ENCODE measurements at regions not wholly inside any gene's neighbourhood (a gene's known extent, or its start where the extent isn't known, plus 50 kb on each side); places are given as distances from the start of the nearest gene placed in this dataset.

DNA sequence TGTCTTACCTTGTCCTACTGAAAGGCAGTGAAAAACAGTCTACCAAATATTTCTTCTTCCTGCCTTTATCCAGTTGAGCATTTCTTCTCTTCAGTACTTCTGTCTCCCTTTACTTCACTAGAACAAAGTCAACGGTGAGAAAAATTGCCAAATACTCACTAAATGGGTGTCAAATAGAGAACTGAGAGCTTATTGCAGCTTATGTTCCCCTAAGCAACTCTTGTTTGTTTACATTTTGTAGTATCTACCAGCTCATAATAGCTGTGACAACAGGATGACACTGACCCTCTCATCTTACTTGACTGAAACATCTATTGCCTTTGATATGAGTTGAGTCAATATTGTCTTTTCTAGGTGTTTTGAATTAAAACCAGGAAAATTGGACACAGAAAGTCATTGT is 327.9 kb upstream of the SORCS1 start:
- Histone ChIP-seq H3K9me3 (ENCODE audit: low read depth) (no peaks in the 10 kb centered on the region), H3K4me3 (no peak overlapping the region), H3K4me1 (ENCODE audit: low read depth) (no peaks in the 10 kb centered on the region), H3K36me3 (no peaks in the 10 kb centered on the region), H3K27me3 (no peaks in the 10 kb centered on the region), H3K27ac (no peak overlapping the region)
- no peak for TF ChIP-seq CTCF (IDR thresholded peaks at IDR 0.05; ENCODE audit: low read depth, low read length)
- DNase-seq (ENCODE audit: low read depth in 1 of 2, low spot score in 1 of 2) = no peak

- no peaks in the 10 kb centered on the region for H3K9me3 ChIP-seq (ENCODE audit: low read depth)
- H3K27ac ChIP-seq = no peak overlapping the region
- H3K27me3 ChIP-seq = no peaks in the 10 kb centered on the region
- H3K36me3 ChIP-seq = no peaks in the 10 kb centered on the region
- no peak for TF ChIP-seq CTCF (IDR thresholded peaks at IDR 0.05; ENCODE audit: low read depth, low read length)
- no peak for DNase-seq (ENCODE audit: low read depth in 1 of 2, low spot score in 1 of 2)
- no peaks in the 10 kb centered on the region for H3K4me1 ChIP-seq (ENCODE audit: low read depth)
- H3K4me3 ChIP-seq = no peak overlapping the region
Observed at GRCh38 chr10:107490389-107490788, 325.9 kb upstream of the SORCS1 start.

- no peak for DNase-seq (ENCODE audit: low read depth in 1 of 2, low spot score in 1 of 2)
- TF ChIP-seq CTCF (IDR thresholded peaks at IDR 0.05; ENCODE audit: low read depth, low read length) = no peak
- Histone ChIP-seq H3K4me1 (ENCODE audit: low read depth) (no peaks in the 10 kb centered on the region), H3K4me3 (no peak overlapping the region), H3K27ac (no peak overlapping the region), H3K27me3 (no peaks in the 10 kb centered on the region), H3K9me3 (ENCODE audit: low read depth) (no peaks in the 10 kb centered on the region), H3K36me3 (no peaks in the 10 kb centered on the region)
Observed at GRCh38 chr10:107487284-107487683, 322.8 kb upstream of the SORCS1 start.

DNA sequence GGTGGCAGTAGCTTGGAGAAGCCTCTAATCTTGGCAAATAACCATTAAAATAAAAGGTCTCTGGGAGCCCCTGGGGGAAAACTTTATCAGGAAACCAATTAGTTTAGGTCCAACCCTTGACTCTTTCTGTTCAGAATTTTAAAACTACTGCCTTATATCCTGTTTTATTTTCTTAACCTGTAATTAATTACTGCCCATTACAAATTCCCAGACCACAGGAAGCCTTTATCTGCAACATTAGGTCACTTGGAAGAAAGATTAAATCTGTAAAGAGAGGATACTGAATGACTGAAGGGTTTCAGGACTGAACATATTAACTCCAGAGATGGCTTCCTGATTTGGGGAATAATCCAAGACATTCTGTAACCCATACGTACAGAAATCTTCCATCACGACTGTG is 320.5 kb upstream of the SORCS1 start:
- Histone ChIP-seq H3K9me3 (ENCODE audit: low read depth) (no peaks in the 10 kb centered on the region), H3K27me3 (no peaks in the 10 kb centered on the region), H3K36me3 (no peaks in the 10 kb centered on the region), H3K4me1 (ENCODE audit: low read depth) (no peaks in the 10 kb centered on the region), H3K4me3 (no peak overlapping the region), H3K27ac (no peak overlapping the region)
- no peak for TF ChIP-seq CTCF (IDR thresholded peaks at IDR 0.05; ENCODE audit: low read depth, low read length)
- DNase-seq (ENCODE audit: low read depth in 1 of 2, low spot score in 1 of 2) = no peak

GRCh38 chr10:107481881-107482280 is 317.4 kb upstream of the SORCS1 start:
- Histone ChIP-seq H3K9me3 (ENCODE audit: low read depth) (no peaks in the 10 kb centered on the region), H3K27me3 (no peaks in the 10 kb centered on the region), H3K27ac (no peak overlapping the region), H3K4me1 (ENCODE audit: low read depth) (no peaks in the 10 kb centered on the region), H3K36me3 (no peaks in the 10 kb centered on the region), H3K4me3 (no peak overlapping the region)
- TF ChIP-seq CTCF (IDR thresholded peaks at IDR 0.05; ENCODE audit: low read depth, low read length) = no peak
- DNase-seq (ENCODE audit: low read depth in 1 of 2, low spot score in 1 of 2) = no peak

- no peak for TF ChIP-seq CTCF (IDR thresholded peaks at IDR 0.05; ENCODE audit: low read depth, low read length)
- Histone ChIP-seq H3K27ac (no peak overlapping the region), H3K36me3 (no peaks in the 10 kb centered on the region), H3K27me3 (no peaks in the 10 kb centered on the region), H3K4me1 (ENCODE audit: low read depth) (no peaks in the 10 kb centered on the region), H3K9me3 (ENCODE audit: low read depth) (no peaks in the 10 kb centered on the region), H3K4me3 (no peak overlapping the region)
- DNase-seq (ENCODE audit: low read depth in 1 of 2, low spot score in 1 of 2) = no peak
Observed at GRCh38 chr10:107481224-107481623, 316.7 kb upstream of the SORCS1 start.
